ENCODE measurements at regions not wholly inside any gene's neighbourhood (a gene's known extent, or its start where the extent isn't known, plus 50 kb on each side); places are given as distances from the start of the nearest gene placed in this dataset.

DNA sequence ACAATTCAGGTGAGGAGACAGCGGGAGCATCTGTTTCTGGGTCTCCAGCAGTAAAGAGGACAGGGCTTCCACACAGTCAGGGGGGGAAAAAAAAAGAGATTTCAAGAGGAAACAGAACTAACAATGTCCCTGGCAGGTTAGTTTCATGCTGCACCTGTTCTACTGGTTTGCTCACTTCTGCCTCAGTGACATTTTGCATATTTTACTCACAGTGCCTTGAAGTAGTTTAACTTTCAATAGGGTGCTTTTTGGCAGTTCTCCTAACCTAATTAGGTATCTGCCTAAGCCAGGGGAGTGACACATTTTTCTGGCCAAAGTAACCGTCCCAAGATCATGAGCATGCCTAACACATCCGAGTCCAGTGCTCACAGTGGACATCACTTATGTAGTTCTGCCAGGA lies 109.0 kb upstream of the ALK start:
- TF ChIP-seq, protein P1, sequence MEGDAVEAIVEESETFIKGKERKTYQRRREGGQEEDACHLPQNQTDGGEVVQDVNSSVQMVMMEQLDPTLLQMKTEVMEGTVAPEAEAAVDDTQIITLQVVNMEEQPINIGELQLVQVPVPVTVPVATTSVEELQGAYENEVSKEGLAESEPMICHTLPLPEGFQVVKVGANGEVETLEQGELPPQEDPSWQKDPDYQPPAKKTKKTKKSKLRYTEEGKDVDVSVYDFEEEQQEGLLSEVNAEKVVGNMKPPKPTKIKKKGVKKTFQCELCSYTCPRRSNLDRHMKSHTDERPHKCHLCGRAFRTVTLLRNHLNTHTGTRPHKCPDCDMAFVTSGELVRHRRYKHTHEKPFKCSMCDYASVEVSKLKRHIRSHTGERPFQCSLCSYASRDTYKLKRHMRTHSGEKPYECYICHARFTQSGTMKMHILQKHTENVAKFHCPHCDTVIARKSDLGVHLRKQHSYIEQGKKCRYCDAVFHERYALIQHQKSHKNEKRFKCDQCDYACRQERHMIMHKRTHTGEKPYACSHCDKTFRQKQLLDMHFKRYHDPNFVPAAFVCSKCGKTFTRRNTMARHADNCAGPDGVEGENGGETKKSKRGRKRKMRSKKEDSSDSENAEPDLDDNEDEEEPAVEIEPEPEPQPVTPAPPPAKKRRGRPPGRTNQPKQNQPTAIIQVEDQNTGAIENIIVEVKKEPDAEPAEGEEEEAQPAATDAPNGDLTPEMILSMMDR (IDR thresholded peaks at IDR 0.05) = no peak
- ATAC-seq (ENCODE audit: low FRiP score) (no peak), DNase-seq (ENCODE audit: low spot score) (no peak)

DNA sequence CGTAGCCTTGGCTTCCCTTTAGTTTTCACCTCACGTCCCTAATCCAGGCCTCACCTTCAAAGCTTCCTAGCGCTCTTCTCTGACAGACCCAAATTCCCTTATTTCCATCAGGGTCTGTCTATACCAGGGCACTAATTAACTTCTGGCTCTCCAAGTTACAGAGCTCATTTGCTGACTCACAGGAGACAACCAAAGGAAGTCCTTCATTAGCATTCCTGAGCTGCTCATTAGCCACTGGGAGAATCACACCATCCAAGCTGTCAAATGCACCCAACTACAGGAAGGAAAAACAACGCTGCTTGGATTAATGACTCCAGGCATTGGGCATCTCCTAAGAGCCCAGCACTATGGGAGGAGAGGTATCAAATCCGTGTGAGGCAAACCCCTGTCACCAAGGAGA lies 109.8 kb upstream of the ALK start:
- TF ChIP-seq, protein P1 (IDR thresholded peaks at IDR 0.05) = no peak

DNA sequence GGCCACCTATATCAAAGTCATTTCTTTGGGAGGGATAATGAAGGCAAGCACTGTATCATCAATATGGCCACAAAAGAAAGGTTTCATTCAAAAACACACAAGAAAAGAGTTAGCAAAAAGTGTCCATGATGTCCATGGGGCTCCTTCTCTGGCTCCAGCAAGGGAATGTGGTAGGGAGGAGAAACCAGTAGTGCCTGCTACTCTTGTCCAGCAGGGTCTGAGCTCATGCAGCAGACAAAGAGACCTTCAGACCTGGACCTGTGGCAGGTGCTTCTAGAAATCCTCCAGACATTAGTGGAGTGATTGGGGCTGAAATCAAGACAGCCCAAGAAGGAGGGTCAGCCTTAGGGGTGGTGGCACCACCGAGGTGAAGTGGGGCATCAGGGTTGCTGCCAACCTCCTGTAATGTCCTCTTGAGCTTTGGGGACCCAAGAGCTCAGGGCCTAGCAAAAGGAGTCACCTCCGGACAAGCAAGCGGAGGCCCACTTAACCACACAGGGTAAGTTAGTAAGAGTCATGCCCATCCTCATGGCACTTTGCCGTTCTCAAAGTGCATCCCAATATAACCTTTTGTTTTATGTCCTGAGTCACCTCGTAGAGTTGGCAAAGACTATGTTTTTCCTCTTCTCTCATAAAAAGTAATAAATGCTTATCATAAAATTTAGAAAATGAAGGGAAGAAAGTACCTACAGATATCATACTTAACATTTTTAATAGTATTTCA lies 112.6 kb upstream of the YPEL5 start:
- ATAC-seq (ENCODE audit: low FRiP score) = no peak
- no peak for DNase-seq (ENCODE audit: low spot score)
- TF ChIP-seq, protein P1 (IDR thresholded peaks at IDR 0.05) = no peak

More for the DNA sequence above, 109.8 kb upstream of the ALK start:
- DNase-seq (ENCODE audit: low spot score) (no peak), ATAC-seq (ENCODE audit: low FRiP score) (no peak)

- DNase-seq (ENCODE audit: low spot score) (no peak), ATAC-seq (ENCODE audit: low FRiP score) (no peak)
- TF ChIP-seq, protein P1 (IDR thresholded peaks at IDR 0.05) = no peak
These were observed 109.8 kb upstream of the YPEL5 start for GRCh38 chr2:30037016-30037415.

GRCh38 chr2:30038419-30038818 lies 108.4 kb upstream of the YPEL5 start:
- TF ChIP-seq, protein P1 (IDR thresholded peaks at IDR 0.05) = no peak
- no peak for ATAC-seq (ENCODE audit: low FRiP score)
- DNase-seq (ENCODE audit: low spot score) = no peak

DNA sequence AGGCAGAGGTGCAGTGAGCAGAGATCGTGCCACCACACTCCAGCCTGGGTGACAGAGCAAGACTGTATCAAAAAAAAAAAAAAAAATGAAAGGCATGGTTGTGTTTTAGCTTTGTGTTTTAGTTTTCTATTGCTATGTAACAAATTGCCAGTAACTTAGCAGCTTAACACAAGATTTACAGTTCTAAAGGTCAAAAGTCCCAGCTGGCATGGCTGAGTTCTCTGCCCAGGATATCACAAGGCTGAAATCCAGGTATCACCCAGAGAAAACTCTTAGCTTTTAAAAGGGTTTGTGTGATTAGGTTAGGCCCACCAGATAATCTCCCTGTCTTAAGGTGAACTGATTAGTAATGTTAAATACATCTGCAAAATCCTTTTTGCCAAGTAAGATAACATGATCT lies 107.7 kb upstream of the YPEL5 start:
- no peak for DNase-seq (ENCODE audit: low spot score)
- TF ChIP-seq, protein P1 (IDR thresholded peaks at IDR 0.05) = no peak
- no peak for ATAC-seq (ENCODE audit: low FRiP score)

DNA sequence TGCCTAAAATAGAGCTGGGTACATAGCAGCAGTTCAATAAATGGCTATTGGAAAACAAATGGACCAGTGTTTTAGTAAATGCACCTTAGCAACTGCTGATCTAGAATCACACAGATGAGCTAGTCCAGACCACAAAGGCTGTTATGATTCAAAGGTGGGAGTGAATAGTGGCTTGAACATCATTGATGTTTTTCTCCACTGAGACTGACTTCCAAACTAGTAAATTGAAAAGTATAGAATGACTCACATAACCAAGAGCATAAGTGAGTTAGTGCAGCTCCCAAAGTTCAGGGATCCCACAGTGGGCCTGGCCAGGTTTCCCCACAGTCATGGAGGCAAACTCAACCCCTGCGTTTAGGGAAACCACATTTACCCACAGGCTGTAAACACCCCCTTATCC lies 106.7 kb upstream of the YPEL5 start:
- TF ChIP-seq, protein P1 (IDR thresholded peaks at IDR 0.05) = no peak
- ATAC-seq (ENCODE audit: low FRiP score) = no peak
- DNase-seq (ENCODE audit: low spot score) = no peak

Measured in omental fat pad (tissue), 3 donors.